C4-2B (cell line): ENCODE measurements at regions not wholly inside any gene's neighbourhood (a gene's known extent, or its start where the extent isn't known, plus 50 kb on each side); places are given as distances from the start of the nearest gene placed in this dataset.

ENCODE experiments used
- ZFX ChIP-seq: fragments of 450-650 bp; IDR thresholded peaks from 2 replicates; pipeline ENCODE4 v1.6.1; 2017
- TF ChIP-seq, protein P1 (sequence below): fragments of 450-650 bp; conservative IDR thresholded peaks from 2 replicates; pipeline ENCODE4 v1.5.1; 2017; ENCODE audit warnings: mild to moderate bottlenecking

DNA sequence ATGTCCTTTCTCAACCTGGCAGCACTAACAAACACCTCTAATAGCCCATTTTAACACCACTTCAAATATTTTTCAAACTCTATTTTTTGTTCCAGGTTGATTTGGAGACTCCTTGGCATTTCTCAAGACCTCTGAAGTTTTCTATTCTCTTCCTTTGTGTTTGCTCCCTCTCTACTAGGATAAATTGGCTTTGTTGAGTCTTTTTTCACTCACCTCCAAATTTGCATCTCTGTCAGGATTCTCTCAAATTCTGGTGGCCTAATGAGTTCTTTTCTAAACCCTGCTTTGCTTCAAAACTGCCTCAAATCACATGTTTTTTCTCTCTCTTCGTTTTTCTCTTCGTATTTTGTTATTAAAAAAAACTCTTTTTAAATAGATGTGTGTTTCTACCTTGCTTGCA lies 582.2 kb upstream of the ADGRL4 start:
- TF ChIP-seq, protein P1, sequence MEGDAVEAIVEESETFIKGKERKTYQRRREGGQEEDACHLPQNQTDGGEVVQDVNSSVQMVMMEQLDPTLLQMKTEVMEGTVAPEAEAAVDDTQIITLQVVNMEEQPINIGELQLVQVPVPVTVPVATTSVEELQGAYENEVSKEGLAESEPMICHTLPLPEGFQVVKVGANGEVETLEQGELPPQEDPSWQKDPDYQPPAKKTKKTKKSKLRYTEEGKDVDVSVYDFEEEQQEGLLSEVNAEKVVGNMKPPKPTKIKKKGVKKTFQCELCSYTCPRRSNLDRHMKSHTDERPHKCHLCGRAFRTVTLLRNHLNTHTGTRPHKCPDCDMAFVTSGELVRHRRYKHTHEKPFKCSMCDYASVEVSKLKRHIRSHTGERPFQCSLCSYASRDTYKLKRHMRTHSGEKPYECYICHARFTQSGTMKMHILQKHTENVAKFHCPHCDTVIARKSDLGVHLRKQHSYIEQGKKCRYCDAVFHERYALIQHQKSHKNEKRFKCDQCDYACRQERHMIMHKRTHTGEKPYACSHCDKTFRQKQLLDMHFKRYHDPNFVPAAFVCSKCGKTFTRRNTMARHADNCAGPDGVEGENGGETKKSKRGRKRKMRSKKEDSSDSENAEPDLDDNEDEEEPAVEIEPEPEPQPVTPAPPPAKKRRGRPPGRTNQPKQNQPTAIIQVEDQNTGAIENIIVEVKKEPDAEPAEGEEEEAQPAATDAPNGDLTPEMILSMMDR: no peak
- no peak for TF ChIP-seq ZFX
